ENCODE measurements at regions not wholly inside any gene's neighbourhood (a gene's known extent, or its start where the extent isn't known, plus 50 kb on each side); places are given as distances from the start of the nearest gene placed in this dataset.

DNA sequence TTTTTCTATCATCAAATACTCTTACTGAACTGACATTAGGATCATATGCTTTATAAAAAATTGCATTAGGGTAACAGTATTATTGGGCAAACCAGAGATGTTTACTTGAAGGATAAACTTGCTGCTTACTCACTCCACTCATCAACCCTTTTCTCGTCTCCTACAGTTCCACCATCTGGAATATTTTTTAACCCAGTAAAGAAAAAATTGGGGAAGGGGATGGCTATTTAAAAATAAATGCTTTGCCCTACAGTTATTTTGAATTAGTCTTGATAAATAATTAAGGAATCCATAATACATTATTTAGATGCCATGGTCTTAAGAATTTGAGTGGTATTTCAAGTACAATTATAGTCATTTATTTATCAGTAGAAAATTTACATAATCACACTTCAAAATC, 225.8 kb downstream of the MEF2C start:
- ATAC-seq (ENCODE audit: low read depth), result no peak
- no peaks in the 10 kb centered on the region for H3K79me1 ChIP-seq (ENCODE audit: low read depth in 1 of 2, low read length in 2 of 2)
- in situ Hi-C loops (cut with MboI; ENCODE audit: low sequenced_read_pairs), result no loop called here
- no peak overlapping the region for H3K4me2 ChIP-seq (ENCODE audit: low read depth, low read length)
- H3K14ac ChIP-seq (replicated peaks; ENCODE audit: low read depth, low read length), result no peak overlapping the region
- H4K5ac ChIP-seq (ENCODE audit: low read depth, low read length), result no peak overlapping the region
- TF ChIP-seq POLR2A (IDR thresholded peaks at IDR 0.05; ENCODE audit: low read depth, low read length), result no peak
- no peak for TF ChIP-seq MAFK (IDR thresholded peaks at IDR 0.05; ENCODE audit: low read depth, low read length)
- TF ChIP-seq RAD21 (IDR thresholded peaks at IDR 0.05; ENCODE audit: low read length), result no peak
- no peak for TF ChIP-seq ELK1 (IDR thresholded peaks at IDR 0.05; ENCODE audit: borderline replicate concordance, low read depth, low read length)
- TF ChIP-seq FOS (IDR thresholded peaks at IDR 0.05; ENCODE audit: low read depth, low read length), result no peak
- no peak for TF ChIP-seq CEBPB (IDR thresholded peaks at IDR 0.05; ENCODE audit: low read depth, low read length)
- TF ChIP-seq, protein P1, sequence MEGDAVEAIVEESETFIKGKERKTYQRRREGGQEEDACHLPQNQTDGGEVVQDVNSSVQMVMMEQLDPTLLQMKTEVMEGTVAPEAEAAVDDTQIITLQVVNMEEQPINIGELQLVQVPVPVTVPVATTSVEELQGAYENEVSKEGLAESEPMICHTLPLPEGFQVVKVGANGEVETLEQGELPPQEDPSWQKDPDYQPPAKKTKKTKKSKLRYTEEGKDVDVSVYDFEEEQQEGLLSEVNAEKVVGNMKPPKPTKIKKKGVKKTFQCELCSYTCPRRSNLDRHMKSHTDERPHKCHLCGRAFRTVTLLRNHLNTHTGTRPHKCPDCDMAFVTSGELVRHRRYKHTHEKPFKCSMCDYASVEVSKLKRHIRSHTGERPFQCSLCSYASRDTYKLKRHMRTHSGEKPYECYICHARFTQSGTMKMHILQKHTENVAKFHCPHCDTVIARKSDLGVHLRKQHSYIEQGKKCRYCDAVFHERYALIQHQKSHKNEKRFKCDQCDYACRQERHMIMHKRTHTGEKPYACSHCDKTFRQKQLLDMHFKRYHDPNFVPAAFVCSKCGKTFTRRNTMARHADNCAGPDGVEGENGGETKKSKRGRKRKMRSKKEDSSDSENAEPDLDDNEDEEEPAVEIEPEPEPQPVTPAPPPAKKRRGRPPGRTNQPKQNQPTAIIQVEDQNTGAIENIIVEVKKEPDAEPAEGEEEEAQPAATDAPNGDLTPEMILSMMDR (conservative IDR thresholded peaks at IDR 0.05; ENCODE audit: low read depth, low read length), result no peak
- TF ChIP-seq MAZ (IDR thresholded peaks at IDR 0.05; ENCODE audit: borderline replicate concordance, low read depth, low read length), result no peak
- no peak for TF ChIP-seq RFX5 (IDR thresholded peaks at IDR 0.05; ENCODE audit: low read depth, low read length)
- no peak for TF ChIP-seq NFE2L2 (IDR thresholded peaks at IDR 0.05; ENCODE audit: low read depth, low read length)
- no peak for TF ChIP-seq USF2 (IDR thresholded peaks at IDR 0.05; ENCODE audit: low read depth, low read length)
- TF ChIP-seq SMC3 (IDR thresholded peaks at IDR 0.05; ENCODE audit: low read depth, low read length), result no peak
- TF ChIP-seq CHD1 (IDR thresholded peaks at IDR 0.05; ENCODE audit: low read depth, low read length), result no peak
- no peak for TF ChIP-seq MXI1 (IDR thresholded peaks at IDR 0.05; ENCODE audit: borderline replicate concordance, low read depth, low read length)
- TF ChIP-seq RCOR1 (IDR thresholded peaks at IDR 0.05; ENCODE audit: insufficient replicate concordance, low read length), result no peak
- H4K20me1 ChIP-seq (ENCODE audit: insufficient read depth, low read length), result no peaks in the 10 kb centered on the region
- no peak overlapping the region for H2BK15ac ChIP-seq (ENCODE audit: low read depth, low read length)
- no peak overlapping the region for H4K91ac ChIP-seq (ENCODE audit: insufficient read depth, low read depth, low read length)
- BruUV-seq (replicated peaks), result no TSS peak
- no peak overlapping the region for H3K4ac ChIP-seq (ENCODE audit: low read depth, low read length)
- no peak overlapping the region for H2BK5ac ChIP-seq (ENCODE audit: low read depth, low read length, poor library complexity, severe bottlenecking)
- no peak overlapping the region for H3K56ac ChIP-seq (ENCODE audit: extremely low read depth, insufficient read depth, low read length)
- H3K9ac ChIP-seq (ENCODE audit: low read depth, low read length), result no peak overlapping the region
- H4K8ac ChIP-seq (ENCODE audit: low read depth in 2 of 2, low read length in 2 of 2), result no peak overlapping the region
- H3K4me1 ChIP-seq (ENCODE audit: control insufficient read depth, insufficient read depth, low read length), result peaks cover 2% of the 10 kb centered on the region; the same call in 1 of the 2 replicates
- H2BK20ac ChIP-seq (ENCODE audit: low read depth, low read length), result no peak overlapping the region
- no peak overlapping the region for H2AK5ac ChIP-seq (ENCODE audit: low read depth, low read length)
- H3K27me3 ChIP-seq (ENCODE audit: control insufficient read depth, insufficient read depth, low read length), result peaks cover 21% of the 10 kb centered on the region
- H3K23ac ChIP-seq (ENCODE audit: low read depth, low read length), result no peak overlapping the region
- DNase-seq, result no peak
- H3K36me3 ChIP-seq (ENCODE audit: control insufficient read depth, insufficient read depth, low read length), result no peaks in the 10 kb centered on the region
- WGBS, 2 experiments (ENCODE audit: extremely low coverage in 2 of 2, insufficient read length in 1 of 2), result no CpG with 5 or more reads among the region's 1 CpG
- intact Hi-C loops (cut with micrococcal nuclease), result no loop called here
- H2AK9ac ChIP-seq (replicated peaks; ENCODE audit: low read depth, low read length, poor library complexity), result no peak overlapping the region
- POLR2A ChIA-PET (ENCODE audit: unreplicated experiment), result no interaction called here
- H3K9me3 ChIP-seq (ENCODE audit: control insufficient read depth, insufficient read depth, low read length), result no peaks in the 10 kb centered on the region
- no peak overlapping the region for H3K27ac ChIP-seq (ENCODE audit: insufficient read depth, low read length)
- no peaks in the 10 kb centered on the region for H3K9me1 ChIP-seq (ENCODE audit: insufficient read depth, low read length)
- no peak overlapping the region for H3K4me3 ChIP-seq (ENCODE audit: insufficient read depth, low read depth, low read length)
- H2BK120ac ChIP-seq (ENCODE audit: low read depth, low read length), result no peak overlapping the region
- no peak overlapping the region for H3K18ac ChIP-seq (ENCODE audit: low read depth, low read length)
- dilution Hi-C loops (cut with HindIII; ENCODE audit: low sequenced_read_pairs, unreplicated experiment), result no loop called here
- CTCF ChIA-PET, result interaction anchor here (0.9 kb wide), 1 partner anchor 9 kb away, joined by 3 read pairs; no protein-coding TSS in a partner anchor
- H2AFZ ChIP-seq (replicated peaks; ENCODE audit: low read length, poor library complexity), result no peak overlapping the region

All from IMR-90 (cell line).